Tibial artery (tissue), 4 donors: ENCODE measurements at regions not wholly inside any gene's neighbourhood (a gene's known extent, or its start where the extent isn't known, plus 50 kb on each side); places are given as distances from the start of the nearest gene placed in this dataset.

Source experiments
- DNase-seq, 2 donors: peaks; one replicate each; pipeline ENCODE4 v3.0.0-alpha.2; 2019
- H3K27ac ChIP-seq, 2 donors: fragments of 200-600 bp; sonication (generic) in 1 of 2; 1 replicate in 1 of 2; 2 replicates in 1 of 2; pipeline ENCODE4 v1.5.1; 2018 to 2019; ENCODE audit warnings: mild to moderate bottlenecking in 1 of 2
- H3K27me3 ChIP-seq, 2 donors: fragments of 200-600 bp; sonication (generic) in 1 of 2; one replicate each; pipeline versions ENCODE4 v1.5.1 to v1.6.0; 2016 to 2019
- H3K36me3 ChIP-seq, 3 donors: fragments of 200-600 bp; sonication (generic) in 2 of 3; one replicate each; pipeline ENCODE4 v1.5.1; 2016 to 2019; ENCODE audit warnings: mild to moderate bottlenecking in 2 of 3
- H3K4me1 ChIP-seq, 4 donors: fragments of 200-600 bp; sonication (generic) in 2 of 4; 1 replicate in 3 of 4; 2 replicates in 1 of 4; pipeline ENCODE4 v1.5.1; 2016 to 2019
- H3K4me3 ChIP-seq, 2 donors: fragments of 200-600 bp; sonication (generic) in 1 of 2; 1 replicate in 1 of 2; 2 replicates in 1 of 2; pipeline ENCODE4 v1.5.1; 2018 to 2019; ENCODE audit warnings: mild to moderate bottlenecking in 2 of 2
- H3K9me3 ChIP-seq, 3 donors: fragments of 200-600 bp; sonication (generic) in 1 of 3; one replicate each; pipeline ENCODE4 v1.5.1; 2016 to 2019
- intact Hi-C: fragments of 100-400 bp; cut with DNase I; formaldehyde crosslinking; loops from one replicate; pipeline ENCODE4 v1.15.0; 2023; ENCODE audit warnings: low total_unique reads
- TF ChIP-seq, protein P1 (sequence below), 2 experiments: fragments of 200-600 bp in 1 of 2; fragments of 450-650 bp in 1 of 2; IDR thresholded peaks; one replicate each; pipeline ENCODE4 v1.5.1; 2017 to 2019; ENCODE audit warnings: antibody characterized with exemption in 2 of 2, mild to moderate bottlenecking in 1 of 2, moderate library complexity in 1 of 2

DNA sequence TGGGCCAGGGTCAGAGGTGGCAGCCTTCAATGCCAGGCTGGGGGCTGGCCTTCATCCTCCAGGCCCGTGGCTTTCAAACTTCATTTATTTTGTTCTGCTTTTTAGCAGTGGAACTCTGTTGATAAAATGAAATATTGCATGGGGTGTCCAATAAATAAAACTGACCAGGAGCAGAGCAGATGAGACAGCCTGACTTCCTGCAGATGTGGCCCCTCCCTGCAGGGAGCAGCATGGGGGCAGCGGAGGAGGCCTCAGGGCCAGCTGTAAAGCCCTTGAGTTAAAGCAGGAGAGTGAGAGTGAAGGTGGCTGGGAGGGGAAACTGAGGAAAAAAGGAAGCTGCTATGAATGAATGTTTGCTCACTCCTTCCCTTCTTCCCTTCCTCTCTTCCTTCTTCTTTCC lies 120.3 kb downstream of the RPAP3 start:
- Histone ChIP-seq H3K27me3 (no peaks in the 10 kb centered on the region), H3K4me3 (no peak overlapping the region), H3K27ac (no peak overlapping the region), H3K4me1 (no peaks in the 10 kb centered on the region), H3K36me3 (no peaks in the 10 kb centered on the region), H3K9me3 (no peaks in the 10 kb centered on the region)
- TF ChIP-seq, protein P1, sequence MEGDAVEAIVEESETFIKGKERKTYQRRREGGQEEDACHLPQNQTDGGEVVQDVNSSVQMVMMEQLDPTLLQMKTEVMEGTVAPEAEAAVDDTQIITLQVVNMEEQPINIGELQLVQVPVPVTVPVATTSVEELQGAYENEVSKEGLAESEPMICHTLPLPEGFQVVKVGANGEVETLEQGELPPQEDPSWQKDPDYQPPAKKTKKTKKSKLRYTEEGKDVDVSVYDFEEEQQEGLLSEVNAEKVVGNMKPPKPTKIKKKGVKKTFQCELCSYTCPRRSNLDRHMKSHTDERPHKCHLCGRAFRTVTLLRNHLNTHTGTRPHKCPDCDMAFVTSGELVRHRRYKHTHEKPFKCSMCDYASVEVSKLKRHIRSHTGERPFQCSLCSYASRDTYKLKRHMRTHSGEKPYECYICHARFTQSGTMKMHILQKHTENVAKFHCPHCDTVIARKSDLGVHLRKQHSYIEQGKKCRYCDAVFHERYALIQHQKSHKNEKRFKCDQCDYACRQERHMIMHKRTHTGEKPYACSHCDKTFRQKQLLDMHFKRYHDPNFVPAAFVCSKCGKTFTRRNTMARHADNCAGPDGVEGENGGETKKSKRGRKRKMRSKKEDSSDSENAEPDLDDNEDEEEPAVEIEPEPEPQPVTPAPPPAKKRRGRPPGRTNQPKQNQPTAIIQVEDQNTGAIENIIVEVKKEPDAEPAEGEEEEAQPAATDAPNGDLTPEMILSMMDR (IDR thresholded peaks at IDR 0.05), result no peak
- no peak for DNase-seq
- intact Hi-C loops, result no loop called here

DNA sequence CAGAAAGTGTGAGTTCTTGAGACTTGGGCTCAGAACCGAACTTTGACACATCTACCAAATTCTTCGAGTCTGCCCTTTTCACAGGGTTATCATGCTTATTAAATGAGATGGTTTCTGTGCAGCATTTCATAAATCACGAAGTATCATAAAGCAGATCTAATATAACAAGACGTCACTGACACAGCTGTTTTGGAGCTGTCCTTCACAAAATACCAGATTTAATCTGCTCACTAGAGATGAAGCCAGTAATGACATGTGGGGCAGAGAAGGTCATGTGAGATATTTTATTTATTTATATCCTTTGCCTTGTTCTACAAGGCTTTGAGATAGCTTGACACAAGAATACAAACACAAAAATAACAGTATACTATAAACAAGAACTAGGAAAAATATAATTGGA lies 127.0 kb downstream of the RPAP3 start:
- Histone ChIP-seq H3K4me1 (no peaks in the 10 kb centered on the region), H3K4me3 (no peak overlapping the region), H3K9me3 (no peaks in the 10 kb centered on the region), H3K36me3 (no peaks in the 10 kb centered on the region), H3K27me3 (no peaks in the 10 kb centered on the region), H3K27ac (no peak overlapping the region)
- intact Hi-C loops, result no loop called here
- TF ChIP-seq, protein P1 (IDR thresholded peaks at IDR 0.05), result no peak
- no peak for DNase-seq

DNA sequence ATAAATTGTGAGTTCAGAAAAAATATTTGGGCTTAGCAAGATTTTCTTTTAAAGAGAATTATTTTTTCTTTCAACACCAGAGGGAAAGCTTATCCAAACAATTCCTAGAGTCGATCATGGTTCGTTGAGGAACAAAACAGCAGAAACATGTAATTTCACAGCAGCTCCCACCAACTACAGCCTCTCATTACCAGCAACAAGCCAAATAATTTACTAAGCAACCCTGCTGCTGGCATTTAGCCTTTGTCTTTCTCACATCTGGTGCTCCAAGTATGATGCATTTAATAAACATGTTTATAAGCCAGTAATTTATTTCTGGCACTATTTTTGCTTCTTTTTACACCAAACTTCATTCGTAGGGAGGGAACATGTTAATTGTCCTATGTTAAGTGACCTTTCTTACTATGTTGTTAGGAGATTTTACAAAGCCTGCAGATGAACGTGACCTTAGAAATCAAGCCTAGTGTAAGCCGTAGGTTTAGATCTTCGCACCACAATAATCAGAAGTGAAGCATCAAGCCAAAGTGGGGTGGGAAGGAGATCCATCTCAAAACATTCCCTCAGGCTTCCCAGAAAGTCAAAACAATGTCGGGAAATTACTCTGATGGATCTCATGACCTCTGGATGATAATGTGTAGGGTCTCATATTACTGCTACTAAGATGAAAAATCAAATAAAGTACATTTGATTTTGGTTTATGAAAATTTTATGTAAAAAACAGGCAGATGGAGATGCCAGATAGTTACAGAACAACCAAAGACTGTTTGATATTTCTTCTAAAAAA lies 128.4 kb downstream of the RPAP3 start:
- Histone ChIP-seq H3K4me3 (no peak overlapping the region), H3K27me3 (no peaks in the 10 kb centered on the region), H3K4me1 (no peaks in the 10 kb centered on the region), H3K27ac (no peak overlapping the region), H3K9me3 (no peaks in the 10 kb centered on the region), H3K36me3 (no peaks in the 10 kb centered on the region)
- intact Hi-C loops, result no loop called here
- TF ChIP-seq, protein P1 (IDR thresholded peaks at IDR 0.05), result no peak
- no peak for DNase-seq

DNA sequence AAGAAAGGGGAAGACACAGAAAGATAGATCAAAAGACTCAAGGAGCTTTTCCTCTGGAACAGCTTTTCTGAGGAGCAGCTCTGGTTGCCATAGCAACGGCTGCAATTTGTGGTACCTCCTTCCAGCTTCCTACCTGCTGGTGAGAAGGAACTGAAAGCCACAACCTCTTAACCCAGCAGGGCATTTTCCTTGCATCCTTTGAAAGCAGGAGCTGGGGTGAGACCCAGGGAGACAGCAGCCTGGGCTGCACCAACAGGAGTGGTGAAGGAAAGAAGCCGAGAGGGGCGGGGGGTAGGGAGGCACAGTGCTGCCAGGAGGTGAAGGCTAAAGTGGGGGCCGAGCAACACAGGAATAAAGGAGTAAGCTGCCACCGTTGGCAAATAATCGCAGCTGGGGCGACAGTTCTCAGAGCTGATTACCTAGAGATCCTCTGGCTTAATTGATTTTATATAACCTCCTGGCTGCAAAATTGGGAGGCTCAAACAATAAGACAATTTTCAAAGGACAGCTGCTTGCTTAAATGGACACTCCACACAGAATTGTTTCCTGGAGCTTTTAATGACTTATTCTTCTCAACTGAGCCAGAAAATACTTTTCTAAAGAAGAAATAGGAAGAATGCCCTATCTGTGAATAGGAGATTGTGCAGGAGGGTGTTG lies 129.4 kb downstream of the RPAP3 start:
- Histone ChIP-seq H3K27ac (no peak overlapping the region), H3K27me3 (no peaks in the 10 kb centered on the region), H3K9me3 (no peaks in the 10 kb centered on the region), H3K4me1 (no peaks in the 10 kb centered on the region), H3K4me3 (no peak overlapping the region), H3K36me3 (no peaks in the 10 kb centered on the region)
- intact Hi-C loops, result no loop called here
- no peak for DNase-seq
- TF ChIP-seq, protein P1 (IDR thresholded peaks at IDR 0.05), result no peak

DNA sequence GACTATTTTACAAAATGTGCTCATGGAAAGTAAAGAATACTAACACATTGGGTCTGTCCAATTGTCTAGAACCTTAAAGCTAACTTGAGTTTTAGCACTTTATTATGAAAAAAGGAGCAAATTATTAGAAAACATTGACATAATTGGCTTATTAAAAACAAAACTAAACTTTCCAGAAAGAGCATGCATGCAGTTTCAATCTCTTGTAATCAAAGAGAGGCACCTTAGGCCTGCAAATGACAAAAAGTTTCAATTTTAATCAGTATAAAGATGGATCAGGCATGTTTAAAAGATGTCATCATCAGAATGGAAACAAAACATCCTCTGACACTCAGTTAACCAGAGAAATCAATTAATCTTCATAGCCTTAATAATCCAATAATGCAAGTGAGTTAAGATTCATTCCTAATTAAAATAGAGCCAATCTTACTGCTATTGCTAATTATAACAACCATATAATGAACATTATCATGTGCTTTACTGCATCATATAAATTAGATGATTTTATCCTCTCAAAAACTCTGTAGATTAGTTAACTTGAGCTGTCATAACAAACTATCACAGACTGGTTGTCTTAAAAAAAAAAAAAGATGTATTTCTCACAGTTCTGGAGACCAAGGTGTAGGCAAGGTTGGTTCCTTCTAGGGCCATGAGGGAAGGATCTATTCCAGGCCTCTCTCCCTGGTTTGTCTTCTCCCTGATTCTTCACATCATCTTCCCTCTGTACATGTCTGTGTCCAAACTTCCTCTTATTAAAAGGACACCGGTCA lies 131.4 kb downstream of the RPAP3 start:
- no peak for DNase-seq
- Histone ChIP-seq H3K4me3 (no peak overlapping the region), H3K27ac (no peak overlapping the region), H3K9me3 (no peaks in the 10 kb centered on the region), H3K4me1 (no peaks in the 10 kb centered on the region), H3K36me3 (no peaks in the 10 kb centered on the region), H3K27me3 (no peaks in the 10 kb centered on the region)
- intact Hi-C loops, result no loop called here
- TF ChIP-seq, protein P1 (IDR thresholded peaks at IDR 0.05), result no peak
